GM18951 (cell line): ENCODE measurements at regions not wholly inside any gene's neighbourhood (a gene's known extent, or its start where the extent isn't known, plus 50 kb on each side); places are given as distances from the start of the nearest gene placed in this dataset.

ENCODE experiments used
- POLR2A ChIP-seq: IDR thresholded peaks from 4 replicates; pipeline ENCODE4 v1.6.1; 2011; ENCODE audit warnings: mild to moderate bottlenecking; ENCODE audit not compliant: insufficient read length, insufficient read depth; ENCODE audit errors: extremely low read depth
- in situ Hi-C: fragments of 300-500 bp; cut with MboI; formaldehyde crosslinking; loops from one replicate; pipeline ENCODE4 v1.12.0; 2022; ENCODE audit warnings: low sequenced_read_pairs, mixed read lengths, inconsistent platforms; ENCODE audit not compliant: unreplicated experiment

DNA sequence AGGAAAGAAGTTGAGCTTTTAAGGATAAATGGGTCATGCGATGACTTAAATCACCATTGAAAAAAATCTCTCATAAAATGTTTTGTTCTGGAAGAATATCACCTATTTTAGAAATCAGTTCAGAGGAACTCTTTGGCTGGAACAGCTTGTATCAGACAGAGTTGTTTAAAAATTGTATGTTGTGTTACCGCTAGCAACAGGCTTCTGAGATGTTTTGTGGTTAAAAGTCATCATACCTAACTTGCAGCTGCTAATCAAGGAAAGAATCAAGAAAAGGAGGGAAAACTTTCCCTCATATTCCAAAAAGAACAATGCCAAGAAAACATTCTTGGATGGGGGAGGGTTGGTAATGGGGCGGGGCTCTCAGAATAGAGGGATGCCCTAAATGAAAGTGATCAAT is 220.7 kb upstream of the CITED2 start:
- TF ChIP-seq POLR2A, result no peak
- in situ Hi-C loops, result no loop called here

- in situ Hi-C loops, result no loop called here
- TF ChIP-seq POLR2A, result no peak
These were observed 220.0 kb upstream of the CITED2 start for GRCh38 chr6:139594333-139594965.

DNA sequence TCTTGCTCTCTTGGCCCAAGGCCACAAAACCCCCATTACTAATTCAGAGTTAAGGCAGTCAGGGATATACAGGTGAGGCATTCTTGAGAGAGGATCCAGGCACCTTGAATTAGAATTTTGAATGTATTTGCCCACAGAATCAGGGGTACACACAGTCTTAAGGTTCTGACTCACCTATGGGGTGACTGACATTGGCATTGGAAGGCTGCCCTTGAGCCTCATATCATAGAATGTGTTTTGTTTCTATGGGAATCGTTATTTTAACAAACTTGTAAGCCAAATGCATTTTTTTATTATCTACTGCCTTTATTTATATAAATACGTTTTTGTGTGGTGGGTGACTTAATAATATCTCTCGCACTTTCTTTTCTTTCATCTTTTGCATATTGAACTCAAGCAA is 218.6 kb upstream of the CITED2 start:
- in situ Hi-C loops, result no loop called here

GRCh38 chr6:139592011-139592410 is 217.6 kb upstream of the CITED2 start:
- no peak for TF ChIP-seq POLR2A
- in situ Hi-C loops, result no loop called here

More for the DNA sequence above, 218.6 kb upstream of the CITED2 start:
- no peak for TF ChIP-seq POLR2A

GRCh38 chr6:139591075-139591865 is 216.8 kb upstream of the CITED2 start:
- in situ Hi-C loops, result no loop called here

DNA sequence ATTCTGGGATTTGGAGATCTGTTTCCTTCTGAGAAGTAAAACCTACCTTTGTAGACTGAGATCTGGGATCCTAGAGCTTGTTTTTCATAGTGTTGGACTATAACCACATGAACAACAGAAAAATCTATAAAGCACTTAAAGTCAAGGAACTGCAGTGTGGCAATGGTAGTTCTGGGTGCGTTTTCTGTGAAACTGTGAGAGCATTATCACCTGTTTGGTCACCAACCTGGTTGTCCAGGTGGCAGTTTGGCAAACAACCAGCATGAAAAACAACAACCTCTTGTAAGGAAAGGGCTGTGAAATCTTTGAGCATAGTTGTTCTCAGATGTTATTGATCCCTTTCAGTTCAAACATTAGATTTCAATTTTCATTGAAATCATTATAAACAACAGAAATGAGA is 215.8 kb upstream of the CITED2 start:
- TF ChIP-seq POLR2A, result no peak
- in situ Hi-C loops, result no loop called here

More at GRCh38 chr6:139591075-139591865, 216.8 kb upstream of the CITED2 start:
- no peak for TF ChIP-seq POLR2A

- TF ChIP-seq POLR2A, result no peak
- in situ Hi-C loops, result no loop called here
These were observed 214.5 kb upstream of the CITED2 start for GRCh38 chr6:139588734-139589593.

DNA sequence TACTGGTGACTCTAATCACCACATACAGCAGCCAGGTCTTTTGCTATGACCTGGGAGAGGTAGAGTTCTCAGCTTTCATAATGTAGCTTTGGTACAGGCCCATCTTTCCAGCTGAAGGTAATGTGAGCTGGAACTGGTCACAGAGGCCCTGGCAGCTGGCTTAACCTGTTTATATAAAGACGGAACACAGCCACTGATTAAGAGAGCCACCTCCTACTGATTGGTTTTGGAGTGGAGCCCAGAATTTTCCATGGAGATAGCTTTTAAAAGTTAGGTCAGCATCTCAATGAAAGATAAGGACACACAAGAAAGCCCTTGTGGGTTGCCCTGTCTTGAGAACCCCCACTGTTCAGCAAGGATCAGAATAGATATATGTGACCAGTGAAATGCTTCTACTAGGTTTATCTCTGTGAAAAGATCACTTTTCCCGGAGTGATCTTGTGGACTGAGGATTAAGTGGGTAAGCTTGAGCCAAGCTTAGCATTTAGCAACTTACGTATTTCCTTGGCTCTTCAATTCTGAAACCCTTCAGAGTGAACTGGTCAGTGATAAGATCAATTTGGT is 213.7 kb upstream of the CITED2 start:
- in situ Hi-C loops, result no loop called here
- TF ChIP-seq POLR2A, result no peak

DNA sequence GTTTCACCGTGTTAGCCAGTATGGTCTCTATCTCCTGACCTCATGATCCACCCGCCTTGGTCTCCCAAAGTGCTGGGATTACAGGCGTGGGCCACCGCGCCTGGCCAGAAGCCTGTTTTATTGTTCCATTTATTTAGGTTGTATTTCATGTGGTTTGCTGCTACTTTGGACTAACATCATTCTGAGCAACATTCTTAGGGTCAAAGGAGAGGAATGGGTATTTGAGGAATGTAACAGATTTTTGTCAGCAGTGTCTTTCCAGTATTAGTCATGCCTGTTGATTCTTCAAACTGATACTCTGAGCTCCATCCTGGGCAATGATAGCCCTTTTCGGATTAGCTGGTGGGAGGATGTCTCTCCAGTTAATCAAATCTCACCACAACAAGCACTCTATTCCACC is 213.0 kb upstream of the CITED2 start:
- in situ Hi-C loops, result no loop called here
- no peak for TF ChIP-seq POLR2A

- in situ Hi-C loops, result no loop called here
- no peak for TF ChIP-seq POLR2A
These were observed 211.8 kb upstream of the CITED2 start for GRCh38 chr6:139586273-139586672.

GRCh38 chr6:139584599-139584998 is 210.2 kb upstream of the CITED2 start:
- in situ Hi-C loops, result no loop called here
- no peak for TF ChIP-seq POLR2A

GRCh38 chr6:139583420-139583819 is 209.0 kb upstream of the CITED2 start:
- in situ Hi-C loops, result no loop called here
- no peak for TF ChIP-seq POLR2A

- in situ Hi-C loops, result no loop called here
- TF ChIP-seq POLR2A, result no peak
These were observed 208.5 kb upstream of the CITED2 start for GRCh38 chr6:139582956-139583355.
